Activated effector memory CD4-positive, alpha-beta T cell treated with anti-CD3 and anti-CD28 coated beads, Interleukin-2, amount 50 U/mL, for 16 hours (primary cell): ENCODE measurements at regions not wholly inside any gene's neighbourhood (a gene's known extent, or its start where the extent isn't known, plus 50 kb on each side); places are given as distances from the start of the nearest gene placed in this dataset.

Source experiments
- DNase-seq: peaks from one replicate; pipeline ENCODE4 v3.0.0-alpha.2; 2020

DNA sequence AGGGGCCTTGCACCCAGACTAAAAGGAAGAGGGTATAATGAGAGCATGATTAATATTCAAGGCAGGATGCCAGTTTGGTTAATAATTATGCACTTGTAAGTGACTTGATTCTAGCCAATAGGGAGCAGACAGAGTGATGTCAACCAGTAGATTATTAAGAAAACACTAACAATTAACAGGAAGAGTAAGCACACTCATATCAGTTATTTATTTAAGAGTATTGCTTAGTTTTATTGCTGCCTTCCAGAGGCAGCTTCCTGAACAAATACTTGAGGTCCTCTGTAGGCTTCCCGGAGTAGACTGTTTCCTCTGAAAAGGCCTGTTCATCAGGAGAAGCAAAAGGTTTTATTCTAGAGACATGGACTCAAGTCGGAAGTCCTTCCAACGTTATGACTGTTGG is 129.1 kb upstream of the AFF2 start:
- no peak for DNase-seq

DNA sequence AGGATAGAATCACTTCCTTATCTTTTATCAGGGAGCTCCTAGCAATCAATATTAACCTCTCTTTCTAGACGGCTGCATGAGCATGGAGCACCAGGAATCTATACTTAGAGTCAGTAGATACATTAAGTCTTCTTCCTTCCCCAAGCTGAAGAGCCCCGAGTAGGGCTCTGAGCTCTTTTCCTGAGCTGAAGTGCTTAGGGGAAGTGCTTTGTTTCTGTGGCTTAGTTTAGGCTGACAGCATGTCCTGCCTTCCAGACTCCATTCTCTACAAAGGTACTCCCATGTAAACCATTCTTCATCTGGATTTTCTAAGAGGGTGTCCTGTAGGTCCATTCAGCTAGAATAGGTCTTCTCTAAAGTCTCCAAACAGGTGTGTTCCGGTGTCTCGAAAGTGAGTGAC is 127.5 kb upstream of the AFF2 start:
- DNase-seq, result no peak

DNA sequence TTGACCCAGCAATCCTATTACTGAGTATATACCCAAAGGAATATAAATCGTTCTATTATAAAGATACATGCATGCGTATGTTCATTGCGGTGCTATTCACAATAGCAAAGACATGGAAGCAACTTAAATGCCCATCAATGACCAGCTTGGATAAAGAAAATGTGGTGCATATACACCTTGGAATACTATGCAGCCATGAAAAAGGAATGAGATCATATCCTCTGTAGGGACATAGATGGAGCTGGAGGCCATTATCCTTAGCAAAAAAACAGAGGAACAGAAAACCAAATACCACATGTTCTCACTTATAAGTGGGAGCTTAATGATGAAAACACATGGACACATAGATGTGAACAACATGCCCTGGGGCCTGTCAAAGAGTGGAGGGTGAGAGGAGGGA is 124.1 kb upstream of the AFF2 start:
- DNase-seq, result no peak

DNA sequence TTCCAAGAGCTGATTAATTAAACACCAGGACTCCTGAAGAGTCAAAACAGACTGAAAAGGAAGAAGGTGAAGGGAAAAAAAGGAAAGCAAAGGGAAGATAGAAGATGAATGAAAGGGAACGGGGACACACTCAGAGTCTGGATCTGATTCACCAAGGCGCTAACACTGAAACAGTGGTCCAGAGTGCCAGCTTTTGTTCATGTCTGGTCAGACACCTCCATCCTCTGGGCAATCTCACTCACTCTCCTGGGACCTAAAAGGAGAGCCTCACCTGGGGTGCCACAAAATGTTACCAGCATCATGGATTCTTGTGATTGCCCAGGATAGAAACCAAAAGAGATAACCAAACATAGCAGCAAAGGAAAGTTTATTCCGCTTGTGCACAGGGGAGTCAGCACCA is 120.3 kb upstream of the AFF2 start:
- peak; percentile 61 for DNase-seq

DNA sequence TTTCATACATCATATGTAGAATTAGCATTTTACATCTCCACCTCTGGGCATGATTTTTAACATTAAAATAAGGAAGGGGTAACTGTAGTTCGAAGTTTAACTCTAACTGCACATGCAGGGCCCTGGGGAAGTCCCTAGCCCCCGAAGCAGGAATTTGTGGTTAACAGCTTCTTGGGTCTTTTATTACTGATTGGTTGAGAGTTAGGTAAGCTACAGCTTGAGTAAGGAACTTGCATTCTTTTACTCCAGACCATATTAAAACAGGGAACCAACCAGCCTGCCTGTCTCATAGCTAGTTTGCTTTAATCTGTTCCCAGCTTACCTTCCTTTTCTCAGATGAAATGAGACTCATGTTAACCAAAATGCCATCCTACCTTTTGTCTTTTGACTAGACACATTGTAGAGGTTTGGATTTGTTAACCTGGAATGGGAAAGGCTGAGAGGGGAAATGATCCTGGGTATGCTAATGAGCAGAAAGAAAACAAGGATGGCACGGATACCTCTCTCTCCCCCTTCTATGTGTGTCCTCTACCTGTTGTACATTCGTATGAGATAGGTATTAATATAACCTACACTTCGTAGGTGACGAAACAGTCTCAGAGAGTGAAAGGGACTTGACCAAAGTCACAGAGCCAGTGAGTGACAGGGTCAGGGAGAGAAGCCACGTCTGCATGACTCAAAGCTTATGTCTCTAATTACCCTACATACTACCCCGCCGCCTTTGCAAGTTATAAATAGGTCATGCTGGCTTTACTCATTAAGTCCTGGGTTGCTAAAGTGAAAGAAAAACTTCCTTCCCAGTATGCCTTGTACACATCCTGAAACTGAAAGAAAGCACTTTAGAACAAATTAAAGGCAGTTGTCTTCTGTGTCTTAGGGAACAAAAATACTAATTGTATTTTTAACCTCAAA is 119.5 kb upstream of the AFF2 start:
- DNase-seq, result peak; percentile 72

DNA sequence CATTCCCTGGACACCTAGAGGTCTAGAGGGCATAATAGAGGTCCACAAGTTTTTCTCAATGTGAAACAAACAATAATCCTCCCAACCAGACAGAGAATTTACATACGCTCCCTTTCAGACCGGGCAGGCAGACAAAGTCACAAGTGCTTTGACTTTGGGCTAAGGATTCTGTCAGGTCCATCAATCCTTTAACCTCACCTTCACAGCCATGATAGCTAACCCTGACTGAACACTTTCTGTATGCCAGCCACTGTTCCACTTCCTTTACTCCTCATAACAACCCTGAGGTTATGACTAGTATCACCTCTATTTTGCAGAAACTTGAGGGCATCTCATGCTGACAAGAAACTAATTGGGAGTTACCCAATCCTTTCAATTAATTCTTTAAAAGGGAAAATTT is 118.8 kb upstream of the AFF2 start:
- DNase-seq, result no peak

DNA sequence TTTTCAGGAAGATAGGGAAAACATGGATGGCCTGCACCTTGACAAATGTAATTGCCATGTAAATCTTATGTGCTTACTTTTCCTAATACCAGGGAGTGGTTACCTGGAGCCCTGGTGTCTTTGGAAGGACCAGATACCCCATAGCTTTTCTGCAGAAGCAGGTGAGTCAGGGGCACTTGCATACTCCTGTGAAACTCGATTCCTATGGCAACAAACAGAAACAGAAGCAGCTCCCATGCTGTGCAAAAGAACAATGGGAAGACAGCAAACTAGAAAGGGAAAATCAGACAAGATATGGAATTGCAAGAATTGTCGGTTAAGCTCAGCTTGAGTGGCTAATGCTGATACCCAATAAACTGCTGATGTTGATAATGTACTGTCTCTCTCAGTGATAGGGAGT is 117.4 kb upstream of the AFF2 start:
- no peak for DNase-seq

DNA sequence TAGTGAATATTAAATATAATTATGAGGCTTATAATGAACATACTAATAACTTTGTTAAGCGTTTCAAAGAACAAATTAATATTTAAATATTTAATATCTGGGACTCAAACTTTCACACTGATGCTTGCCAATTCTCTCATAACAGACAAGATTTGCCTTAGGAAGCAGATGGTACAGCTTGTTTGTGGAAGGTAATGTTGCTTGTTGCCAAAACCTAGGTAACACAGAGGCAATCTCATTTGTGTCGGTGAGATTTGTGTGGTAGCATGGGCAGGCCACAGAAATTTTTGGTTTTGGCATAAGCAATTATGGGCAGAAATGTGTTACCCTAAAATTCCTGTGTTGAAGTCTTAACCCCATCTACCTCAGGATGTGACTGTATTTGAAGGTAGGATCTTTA is 114.9 kb upstream of the AFF2 start:
- no peak for DNase-seq

DNA sequence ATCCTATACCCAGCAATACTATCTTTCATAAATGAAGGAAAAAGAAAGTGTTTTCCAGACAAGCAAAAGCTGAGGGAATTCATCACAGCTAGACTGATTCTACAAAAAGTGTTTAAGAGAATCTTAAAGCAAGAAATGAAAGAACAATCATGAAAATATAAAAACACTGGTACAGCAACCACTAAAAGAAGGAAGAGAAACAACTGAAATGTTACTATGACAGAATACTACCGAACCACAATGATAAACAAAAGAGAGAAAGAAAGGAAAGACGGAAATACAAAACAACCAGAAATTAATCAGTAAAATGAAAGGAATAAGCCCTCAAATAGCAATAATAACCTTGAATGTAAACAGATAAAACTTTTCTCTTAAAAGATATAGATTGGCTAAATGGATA is 110.8 kb upstream of the AFF2 start:
- no peak for DNase-seq

DNA sequence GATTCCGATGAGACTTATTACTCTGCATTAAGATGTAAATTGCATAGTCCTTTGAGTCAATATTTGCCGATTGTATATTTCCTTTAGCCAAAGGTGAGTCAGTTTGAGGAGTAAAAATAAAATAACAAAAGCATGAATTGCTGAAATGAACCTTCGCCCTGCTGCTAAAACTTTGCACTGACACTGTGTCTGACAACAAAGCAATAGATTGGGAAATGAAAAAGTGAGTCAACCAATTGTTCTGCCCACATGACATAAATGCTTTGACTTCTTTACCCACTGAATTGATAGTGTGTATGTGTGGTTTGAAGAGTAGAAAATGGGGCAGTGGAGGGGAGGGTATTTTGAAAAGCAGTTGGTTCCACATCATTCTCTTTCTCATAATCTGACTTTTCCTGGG is 88.4 kb upstream of the AFF2 start:
- no peak for DNase-seq

DNA sequence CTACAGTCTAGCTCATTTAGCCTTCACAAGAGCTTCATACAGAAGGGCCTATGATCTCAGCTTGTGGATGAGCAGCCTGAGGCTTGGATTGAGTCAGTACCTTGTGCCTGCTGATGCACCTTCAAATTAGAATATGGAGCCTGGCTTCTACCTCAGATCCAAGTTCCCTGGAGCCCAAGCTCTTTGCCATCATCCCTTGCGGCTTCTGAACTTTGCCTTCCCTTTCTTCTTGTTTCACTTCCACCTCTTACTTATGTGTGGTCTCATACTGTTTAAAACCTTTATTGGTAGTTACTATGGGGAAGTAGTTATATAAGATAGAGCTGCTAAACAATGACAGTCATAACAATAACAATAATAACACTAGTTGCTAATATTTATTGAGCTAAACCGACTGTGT is 84.3 kb upstream of the AFF2 start:
- no peak for DNase-seq

DNA sequence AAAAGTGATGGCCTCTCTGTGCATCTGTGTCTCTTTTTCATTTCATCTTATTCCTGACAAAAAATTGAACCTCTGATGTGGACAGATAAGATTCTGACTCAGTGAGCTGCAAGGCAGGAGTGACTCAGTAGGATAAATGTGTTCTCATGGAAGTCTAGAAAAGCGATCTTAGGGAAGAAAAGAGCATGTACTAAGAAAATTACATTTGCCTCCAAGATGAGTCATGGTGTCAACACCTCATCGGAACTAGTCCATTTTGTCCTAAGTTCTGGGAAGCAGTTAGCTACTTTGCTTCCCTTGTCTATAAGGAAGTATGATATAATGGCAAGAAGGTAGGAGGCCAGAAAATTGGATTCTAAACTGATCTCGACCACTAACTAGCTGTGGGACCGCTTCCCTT is 83.5 kb upstream of the AFF2 start:
- DNase-seq, result no peak

DNA sequence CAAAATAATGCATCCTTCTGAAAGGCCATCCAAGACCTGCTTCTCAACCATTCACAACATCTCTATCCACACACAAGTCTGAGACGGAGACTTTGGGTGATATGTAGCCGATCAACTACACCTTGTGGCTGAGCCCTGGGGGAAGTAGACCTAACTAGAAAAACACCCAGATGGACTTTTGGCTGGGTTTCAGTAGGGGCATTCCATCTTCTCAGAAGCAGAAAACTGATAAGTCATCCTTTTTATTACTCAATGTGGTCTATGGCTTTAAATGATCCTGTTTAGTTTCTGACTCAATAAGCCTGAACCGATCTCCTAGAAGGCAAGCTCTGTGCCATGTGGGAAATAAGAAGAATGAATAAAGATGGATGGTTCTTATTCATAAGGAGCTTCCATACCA is 82.5 kb upstream of the AFF2 start:
- DNase-seq, result no peak

DNA sequence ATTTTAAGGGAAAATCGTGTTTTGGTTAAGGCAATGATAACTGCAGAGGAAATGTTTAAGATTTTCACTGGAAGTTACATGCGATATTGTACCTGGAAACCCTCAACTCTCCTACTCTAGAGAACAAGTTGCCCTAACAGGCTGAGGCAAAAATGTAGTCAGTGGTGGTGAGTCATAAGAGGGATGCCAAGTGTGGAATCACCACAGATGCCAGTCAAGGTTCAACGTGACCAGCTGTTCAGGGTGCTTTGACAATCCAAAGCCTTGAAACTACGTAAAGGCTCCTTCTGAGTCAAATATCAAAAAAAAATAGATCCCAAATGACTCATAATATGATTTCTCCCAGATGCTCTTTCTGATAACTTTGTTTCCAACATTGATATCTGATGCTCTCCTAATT is 77.9 kb upstream of the AFF2 start:
- no peak for DNase-seq

DNA sequence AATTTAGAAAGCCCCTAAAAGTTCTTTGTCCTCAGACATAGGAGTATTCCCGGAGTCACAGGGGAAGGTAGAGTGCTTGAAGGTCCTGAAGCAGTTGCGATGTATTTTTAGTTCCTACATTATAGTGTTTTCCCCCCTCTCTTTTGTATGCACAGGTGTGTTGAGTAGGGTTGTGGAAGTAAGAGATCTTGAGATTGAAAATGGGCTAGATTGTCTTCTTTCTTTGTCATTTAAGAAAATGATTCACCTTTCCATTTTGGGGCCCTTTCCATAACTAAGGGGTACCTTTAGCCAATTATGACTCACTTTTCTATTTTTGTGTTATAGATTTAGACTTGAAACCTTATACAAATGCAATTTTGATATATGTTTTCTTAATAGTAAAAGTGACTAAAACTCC is 75.8 kb upstream of the AFF2 start:
- DNase-seq, result no peak

DNA sequence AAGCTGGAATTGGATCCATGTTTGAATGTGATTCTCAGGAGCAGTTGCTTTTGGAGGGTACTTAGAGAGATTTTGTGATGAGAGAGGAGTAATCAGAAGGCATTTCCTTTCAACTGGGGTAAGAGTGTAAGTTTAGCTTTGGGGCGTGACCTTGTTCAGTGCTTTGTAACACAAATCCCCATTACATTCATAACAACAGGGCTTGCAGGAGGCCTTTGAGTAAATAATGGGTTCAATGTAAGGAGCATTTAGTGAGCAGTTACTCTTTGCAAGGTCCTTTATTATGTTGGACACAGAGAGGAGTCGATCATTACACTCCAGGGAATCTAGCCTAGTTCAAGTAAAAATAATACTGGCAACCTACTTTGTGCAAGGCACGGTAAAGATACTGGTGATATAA is 74.0 kb upstream of the AFF2 start:
- DNase-seq, result no peak

DNA sequence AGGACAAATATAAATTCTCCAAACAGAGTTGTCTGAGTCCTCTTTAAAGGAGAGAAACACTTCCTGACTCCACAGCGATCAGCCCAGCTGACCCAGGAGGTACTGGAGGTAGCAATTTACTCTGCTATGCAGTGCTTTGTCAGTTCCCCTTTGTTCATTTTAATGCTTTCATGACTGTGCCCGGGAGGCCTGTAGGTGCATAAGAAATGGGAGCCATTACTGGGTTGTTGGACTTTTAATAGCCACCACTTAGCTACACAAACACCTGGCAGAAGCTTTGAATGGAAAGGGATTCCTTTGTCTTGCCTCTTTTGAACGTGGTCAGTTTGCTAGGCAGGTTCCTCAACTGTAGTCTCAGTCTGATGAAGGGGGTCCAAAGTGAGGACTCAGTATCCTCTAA is 59.0 kb upstream of the AFF2 start:
- DNase-seq, result no peak

DNA sequence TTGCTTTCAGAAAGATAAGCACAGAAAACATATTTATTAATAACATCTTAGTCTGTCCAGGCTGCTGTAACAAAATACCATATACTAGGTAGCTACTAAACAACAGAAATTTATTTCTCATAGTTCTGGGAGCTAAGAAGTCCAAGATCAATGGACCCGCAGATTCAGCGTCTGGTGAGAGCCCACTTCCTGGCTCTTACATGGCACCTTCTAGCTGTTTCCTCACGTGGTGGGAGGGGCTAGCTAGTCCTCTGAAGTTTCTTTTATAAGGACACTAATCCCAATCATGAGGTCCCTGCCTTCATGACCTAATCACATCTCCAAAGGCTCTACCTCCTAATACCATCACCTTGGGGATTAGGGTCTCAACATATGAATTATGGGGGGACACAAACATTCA is 57.2 kb upstream of the AFF2 start:
- DNase-seq, result no peak

DNA sequence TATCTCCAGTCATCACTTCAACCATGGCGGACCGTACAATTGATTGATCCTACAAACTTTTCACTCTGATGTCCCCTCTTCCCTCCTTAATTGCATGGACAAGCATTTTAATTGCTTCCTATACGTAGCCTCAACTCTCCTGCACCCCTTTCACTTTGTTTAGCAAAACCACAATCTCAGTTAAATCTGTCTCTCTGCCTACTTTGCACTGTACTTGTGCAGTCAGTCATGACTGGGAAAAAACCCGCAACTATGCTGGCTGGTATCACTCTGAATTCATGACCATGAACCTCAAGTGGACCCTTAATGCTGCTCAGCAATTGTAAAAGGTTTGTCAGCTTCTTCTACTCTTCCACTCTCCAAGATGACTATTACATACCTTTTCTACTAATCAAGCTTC is 51.7 kb upstream of the AFF2 start:
- DNase-seq, result no peak
